ENCODE measurements at regions not wholly inside any gene's neighbourhood (a gene's known extent, or its start where the extent isn't known, plus 50 kb on each side); places are given as distances from the start of the nearest gene placed in this dataset.
A peak's percentile ranks its signal among the peaks of the same experiment; 100 is the strongest.

DNA sequence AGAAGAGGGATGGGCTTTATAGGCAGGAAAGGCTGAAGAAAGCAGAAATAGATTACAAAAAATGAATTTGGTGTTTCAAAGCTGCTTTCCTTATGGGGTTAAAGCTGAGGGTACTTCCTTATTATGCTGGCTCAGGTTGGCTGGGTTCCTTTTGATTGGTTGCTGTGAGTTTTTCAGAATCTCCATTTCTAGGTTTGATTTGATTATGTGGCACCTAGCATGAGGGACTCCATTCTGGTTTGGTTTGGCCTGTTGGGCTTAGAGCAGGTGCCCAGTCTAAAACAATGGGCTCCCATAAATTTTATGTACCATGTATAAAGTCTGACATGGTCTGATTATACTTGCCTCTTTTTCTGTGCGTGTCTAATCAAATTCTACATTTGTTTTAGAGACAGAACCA, 362.7 kb downstream of the CXCL12 start:
- Histone ChIP-seq H3K9me3 (no peaks in the 10 kb centered on the region), H3K27ac (no peak overlapping the region), H3K36me3 (no peaks in the 10 kb centered on the region), H3K4me1 (peaks cover 0 to 7% (median 2%) of the 10 kb centered on the region in 3 donors), H3K27me3 (no peaks in the 10 kb centered on the region), H3K4me3 (no peak overlapping the region)
- 90% methylated on average over 1 of the region's 1 CpG for WGBS, 2 donors
- intact Hi-C loops (cut with DNase I) = no loop called here
- TF ChIP-seq, protein P1, sequence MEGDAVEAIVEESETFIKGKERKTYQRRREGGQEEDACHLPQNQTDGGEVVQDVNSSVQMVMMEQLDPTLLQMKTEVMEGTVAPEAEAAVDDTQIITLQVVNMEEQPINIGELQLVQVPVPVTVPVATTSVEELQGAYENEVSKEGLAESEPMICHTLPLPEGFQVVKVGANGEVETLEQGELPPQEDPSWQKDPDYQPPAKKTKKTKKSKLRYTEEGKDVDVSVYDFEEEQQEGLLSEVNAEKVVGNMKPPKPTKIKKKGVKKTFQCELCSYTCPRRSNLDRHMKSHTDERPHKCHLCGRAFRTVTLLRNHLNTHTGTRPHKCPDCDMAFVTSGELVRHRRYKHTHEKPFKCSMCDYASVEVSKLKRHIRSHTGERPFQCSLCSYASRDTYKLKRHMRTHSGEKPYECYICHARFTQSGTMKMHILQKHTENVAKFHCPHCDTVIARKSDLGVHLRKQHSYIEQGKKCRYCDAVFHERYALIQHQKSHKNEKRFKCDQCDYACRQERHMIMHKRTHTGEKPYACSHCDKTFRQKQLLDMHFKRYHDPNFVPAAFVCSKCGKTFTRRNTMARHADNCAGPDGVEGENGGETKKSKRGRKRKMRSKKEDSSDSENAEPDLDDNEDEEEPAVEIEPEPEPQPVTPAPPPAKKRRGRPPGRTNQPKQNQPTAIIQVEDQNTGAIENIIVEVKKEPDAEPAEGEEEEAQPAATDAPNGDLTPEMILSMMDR (IDR thresholded peaks at IDR 0.05) = no peak
- TF ChIP-seq POLR2A (IDR thresholded peaks at IDR 0.05) = no peak
- no peak for DNase-seq

DNA sequence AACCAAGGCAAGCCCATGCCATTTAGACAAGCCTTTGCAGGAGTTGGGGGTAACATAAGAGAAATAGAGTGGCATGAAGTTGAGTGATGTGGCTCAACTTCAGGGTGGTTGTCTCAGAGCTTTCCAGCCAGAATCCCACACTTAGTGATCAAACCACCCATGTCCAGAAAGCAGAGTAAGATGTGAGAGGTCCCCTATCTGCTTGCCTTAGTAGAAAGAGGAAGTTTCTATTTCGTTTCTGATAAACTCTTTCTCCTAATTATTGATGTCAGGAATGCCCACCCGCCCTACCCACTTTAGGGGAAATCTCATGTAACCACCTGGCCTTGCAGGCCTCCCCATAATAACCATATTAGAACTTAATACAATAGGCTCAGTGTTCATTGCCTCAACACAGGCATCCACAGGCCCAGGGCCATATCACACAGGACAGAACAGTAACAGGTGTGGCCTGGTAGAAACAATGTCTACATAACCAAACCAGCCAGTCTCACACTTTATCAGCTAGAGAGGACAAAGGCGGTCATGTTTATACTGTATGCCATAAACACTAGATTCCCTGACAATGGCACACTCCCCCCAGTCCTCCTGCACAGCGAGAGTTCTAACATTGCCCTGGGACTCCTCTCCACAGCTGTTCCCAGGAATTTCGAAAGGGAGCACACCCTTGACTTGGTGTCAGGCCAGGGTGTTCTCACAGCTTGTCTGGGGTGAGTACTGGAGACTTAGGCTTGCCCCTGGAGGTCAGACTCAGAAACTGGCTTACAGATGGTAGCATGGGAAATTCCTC, 364.4 kb downstream of the CXCL12 start:
- intact Hi-C loops (cut with DNase I) = no loop called here
- no peak overlapping the region for H3K27ac ChIP-seq
- H3K4me3 ChIP-seq = no peak overlapping the region
- no peak for DNase-seq
- TF ChIP-seq, protein P1 (IDR thresholded peaks at IDR 0.05) = no peak
- TF ChIP-seq POLR2A (IDR thresholded peaks at IDR 0.05) = no peak
- H3K36me3 ChIP-seq = no peaks in the 10 kb centered on the region
- H3K27me3 ChIP-seq = no peaks in the 10 kb centered on the region
- no peaks in the 10 kb centered on the region for H3K9me3 ChIP-seq
- 38 to 58% methylated on average over 3 to 4 of the region's 5 CpGs for WGBS, 2 donors
- H3K4me1 ChIP-seq = peaks cover 0 to 17% (median 10%) of the 10 kb centered on the region in 3 donors

DNA sequence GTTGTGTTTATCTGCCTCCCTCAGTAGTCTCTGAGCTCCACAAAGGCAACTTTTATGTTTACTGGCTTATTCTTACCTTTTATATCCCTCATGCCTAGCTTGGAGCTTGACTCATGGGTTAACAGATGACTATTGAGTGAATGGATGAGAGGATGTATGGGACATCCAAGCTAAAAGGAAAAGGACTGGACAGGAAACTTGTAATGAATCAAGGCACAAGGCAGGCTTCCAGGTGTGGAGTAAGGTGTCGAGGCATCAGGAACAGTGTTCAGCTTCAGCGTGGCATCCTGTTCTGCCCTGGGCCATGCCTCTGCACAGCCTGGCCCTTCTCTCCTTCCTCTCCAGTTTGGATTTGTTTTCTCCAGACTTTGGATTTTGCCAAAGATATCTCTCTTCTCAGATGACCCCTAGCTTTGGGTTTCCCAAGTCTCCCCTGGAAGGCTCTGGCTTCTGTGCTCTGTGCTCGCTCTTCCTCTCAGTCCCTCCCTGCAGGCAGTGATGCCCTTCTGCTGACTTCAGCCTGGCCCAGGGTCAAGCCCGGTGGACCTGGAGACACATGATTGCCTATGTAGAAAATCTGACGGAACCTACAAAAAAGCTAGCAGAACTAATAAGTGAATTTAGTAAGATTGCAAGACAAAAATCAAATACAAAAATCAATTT, 367.3 kb downstream of the CXCL12 start:
- peaks cover 4 to 24% (median 10%) of the 10 kb centered on the region in 3 donors for H3K4me1 ChIP-seq
- no peak for DNase-seq
- peak overlapping the region in 2 of 4 donors; percentile 57 to 71 for H3K27ac ChIP-seq
- H3K9me3 ChIP-seq = no peaks in the 10 kb centered on the region
- intact Hi-C loops (cut with DNase I) = no loop called here
- H3K4me3 ChIP-seq = no peak overlapping the region
- no peaks in the 10 kb centered on the region for H3K36me3 ChIP-seq
- TF ChIP-seq POLR2A (IDR thresholded peaks at IDR 0.05) = no peak
- TF ChIP-seq, protein P1 (IDR thresholded peaks at IDR 0.05) = no peak
- no peaks in the 10 kb centered on the region for H3K27me3 ChIP-seq
- 67 to 81% methylated on average over 3 of the region's 5 CpGs for WGBS, 2 donors

DNA sequence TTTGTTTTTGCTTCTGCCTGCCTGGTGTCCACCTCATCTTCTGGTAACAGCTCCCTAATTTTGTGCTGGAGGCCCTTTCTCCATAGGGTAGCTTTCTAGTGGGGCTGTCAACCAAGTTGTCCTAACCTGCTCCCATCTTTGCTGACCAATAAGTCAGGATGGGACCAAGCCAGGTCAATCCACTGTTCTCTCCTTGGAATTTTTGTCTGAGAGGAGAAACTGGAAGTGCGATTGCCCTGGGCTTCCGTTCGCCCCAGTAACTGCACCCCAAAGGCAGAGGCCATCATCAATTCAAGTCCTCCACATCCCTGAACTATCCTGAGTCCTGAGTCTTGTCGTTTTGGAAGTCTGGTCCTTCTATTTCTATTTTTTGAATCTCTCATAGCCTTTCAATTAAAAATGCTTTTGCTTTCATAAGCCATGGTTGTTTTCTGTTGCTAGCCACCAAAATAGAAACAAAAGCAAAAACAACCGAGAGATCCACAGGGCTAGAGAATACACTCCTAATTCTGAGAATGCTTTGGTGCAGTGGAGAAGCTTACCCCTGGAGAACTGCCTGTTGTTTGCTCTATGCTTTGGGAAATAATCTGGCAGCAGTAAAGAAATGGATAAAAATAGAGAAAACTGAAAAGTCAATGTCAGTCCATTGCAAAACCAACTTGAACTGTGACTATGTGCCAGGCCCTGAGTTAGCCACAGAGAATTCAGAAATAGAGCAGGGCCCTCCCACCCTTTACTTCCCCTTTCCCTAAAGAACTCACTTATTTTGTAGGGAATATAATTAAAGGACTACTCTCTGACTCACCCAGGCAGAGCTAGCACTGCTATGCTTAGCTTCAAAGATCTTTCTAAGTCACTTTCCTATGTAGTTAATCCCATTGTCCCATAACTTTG, 368.1 kb downstream of the CXCL12 start:
- H3K36me3 ChIP-seq = no peaks in the 10 kb centered on the region
- H3K27ac ChIP-seq = peak overlapping the region in 2 of 4 donors; percentile 57 to 71
- H3K4me3 ChIP-seq = no peak overlapping the region
- 56 to 71% methylated on average over 5 of the region's 5 CpGs for WGBS, 2 donors
- no peaks in the 10 kb centered on the region for H3K9me3 ChIP-seq
- H3K27me3 ChIP-seq = no peaks in the 10 kb centered on the region
- TF ChIP-seq, protein P1 (IDR thresholded peaks at IDR 0.05) = no peak
- TF ChIP-seq POLR2A (IDR thresholded peaks at IDR 0.05) = no peak
- H3K4me1 ChIP-seq = peaks cover 4 to 26% (median 10%) of the 10 kb centered on the region in 3 donors
- DNase-seq = no peak
- intact Hi-C loops (cut with DNase I) = no loop called here
